Uterus (tissue), 2 donors: ENCODE measurements at regions not wholly inside any gene's neighbourhood (a gene's known extent, or its start where the extent isn't known, plus 50 kb on each side); places are given as distances from the start of the nearest gene placed in this dataset.

Source experiments
- CTCF ChIP-seq, 4 experiments: fragments of 200-600 bp in 2 of 4; fragments of 450-650 bp in 2 of 4; sonication (generic) in 2 of 4; IDR thresholded peaks; one replicate each; pipeline ENCODE4 v1.5.1; 2016 to 2019; ENCODE audit warnings: antibody characterized with exemption in 4 of 4, mild to moderate bottlenecking in 2 of 4, moderate library complexity in 1 of 4
- POLR2A ChIP-seq, 2 donors: fragments of 450-650 bp; IDR thresholded peaks; one replicate each; pipeline ENCODE4 v1.6.1; 2016; ENCODE audit warnings: antibody characterized with exemption in 2 of 2, mild to moderate bottlenecking in 1 of 2, moderate library complexity in 1 of 2

DNA sequence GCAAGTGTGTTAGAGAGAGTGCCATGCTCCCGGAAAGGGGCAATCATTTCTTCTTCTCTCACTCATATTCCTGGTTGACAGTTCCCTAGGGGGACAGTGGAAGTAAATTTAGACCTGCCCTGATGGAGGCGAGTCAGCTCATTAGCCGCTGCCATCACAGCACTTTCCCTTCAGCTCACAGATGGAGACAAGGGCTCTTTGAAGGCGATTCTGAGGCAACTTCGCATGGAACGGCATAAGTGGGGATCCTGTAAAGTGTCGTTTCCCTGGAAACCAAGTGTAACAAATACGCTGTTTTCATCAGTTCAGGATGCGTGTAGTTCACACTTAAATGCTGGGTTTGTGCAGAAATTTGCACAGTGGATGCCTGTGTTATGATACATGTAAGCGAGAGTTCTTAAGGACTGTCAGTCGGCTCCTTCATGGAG is 114.5 kb upstream of the TMPRSS15 start:
- no peak for TF ChIP-seq POLR2A (IDR thresholded peaks at IDR 0.05)
- TF ChIP-seq CTCF (IDR thresholded peaks at IDR 0.05) = no peak
